ENCODE measurements at regions not wholly inside any gene's neighbourhood (a gene's known extent, or its start where the extent isn't known, plus 50 kb on each side); places are given as distances from the start of the nearest gene placed in this dataset.

DNA sequence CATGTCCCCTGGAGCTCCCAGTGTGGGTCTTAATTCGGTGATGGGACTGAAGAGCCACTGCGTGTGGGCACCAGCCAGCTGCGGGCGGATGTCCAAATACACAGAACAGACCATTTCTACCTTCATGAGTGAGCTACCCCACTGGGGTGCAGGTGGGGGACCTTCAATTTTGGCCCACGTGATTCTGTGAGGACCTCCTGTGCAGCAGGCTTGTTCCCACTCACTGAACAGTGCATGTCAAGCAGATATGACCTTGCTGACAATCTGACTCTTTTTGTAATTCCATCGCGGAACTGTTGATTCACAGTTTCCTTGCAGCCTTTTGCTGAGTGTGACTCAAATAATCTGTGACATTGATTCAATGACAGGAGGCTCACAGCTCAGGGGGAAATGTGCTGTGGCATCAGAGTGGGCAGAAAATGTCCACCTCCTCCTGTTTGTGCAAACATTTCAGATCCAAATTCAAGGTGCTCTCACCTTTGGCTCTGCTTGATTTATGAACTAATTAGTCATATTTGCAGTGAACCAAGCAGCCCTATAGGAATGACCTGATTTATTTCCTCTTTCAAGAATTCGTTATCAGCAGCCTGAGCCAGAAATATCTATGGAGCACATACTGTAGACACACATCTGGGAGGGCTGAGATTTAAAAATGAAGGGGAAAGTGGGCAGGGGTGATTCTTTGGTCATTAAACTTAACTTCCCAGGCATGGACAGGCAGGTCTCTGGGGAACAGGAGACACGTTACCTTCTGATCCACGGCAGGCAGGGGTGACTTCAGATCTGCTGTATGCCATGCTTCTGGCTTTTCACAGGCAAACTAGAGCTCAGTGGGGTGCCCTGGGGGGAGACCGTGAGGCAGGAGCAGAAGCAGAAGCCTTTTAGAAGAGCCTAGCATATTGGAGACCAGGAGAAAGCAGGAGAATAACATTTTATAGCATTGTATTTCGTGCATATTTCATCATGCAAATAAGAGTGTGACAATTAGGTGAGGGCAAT lies 170.0 kb upstream of the KL start:
- TF ChIP-seq CTCF (IDR thresholded peaks at IDR 0.05; ENCODE audit: low read length), result no peak
- no peak for TF ChIP-seq EZH2phosphoT487 (IDR thresholded peaks at IDR 0.05; ENCODE audit: low read length)

Measured in MM.1S (cell line).